ENCODE measurements at regions not wholly inside any gene's neighbourhood (a gene's known extent, or its start where the extent isn't known, plus 50 kb on each side); places are given as distances from the start of the nearest gene placed in this dataset.

DNA sequence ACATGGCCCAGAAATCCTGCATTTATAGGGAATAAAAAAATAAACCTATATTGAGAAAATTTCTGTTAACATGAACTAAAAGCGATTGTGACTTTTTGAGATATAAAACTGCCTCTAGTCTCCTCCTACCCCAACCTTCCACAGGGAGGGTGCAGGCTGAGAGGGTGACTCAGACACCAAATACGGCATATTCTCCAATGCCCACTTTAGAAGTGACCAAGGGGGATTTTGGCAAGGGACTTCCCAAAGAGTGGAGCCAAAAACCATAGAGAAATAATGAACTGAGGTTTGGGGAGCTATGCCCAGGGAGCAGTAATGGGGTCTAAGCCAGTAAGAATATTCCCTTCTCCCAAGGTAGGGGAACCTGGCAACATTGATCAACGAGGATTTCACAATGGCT lies 124.9 kb upstream of the ZC3H12C start:
- Histone ChIP-seq H3K4me3 (ENCODE audit: low read depth in 2 of 2, low read length in 1 of 2) (no peak overlapping the region), H3F3A (replicated peaks; ENCODE audit: insufficient read depth) (no peaks in the 10 kb centered on the region), H3K9ac (no peak overlapping the region), H2AFZ (ENCODE audit: low read depth) (no peak overlapping the region), H3K4me1 (ENCODE audit: control insufficient read depth in 1 of 2, insufficient read depth in 2 of 2, low read depth in 1 of 2, low read length in 1 of 2) (peaks cover 0 to 22% of the 10 kb centered on the region in 2 experiments; a peak in 1 of 4 replicates), H3K27me3 (ENCODE audit: insufficient read depth) (no peaks in the 10 kb centered on the region), H4K20me1 (ENCODE audit: insufficient read depth) (no peaks in the 10 kb centered on the region), H3K9me3 (no peaks in the 10 kb centered on the region), H3K36me3 (replicated peaks in 1 of 2; ENCODE audit: control insufficient read depth in 1 of 2, insufficient read depth in 2 of 2, low read length in 1 of 2) (no peaks in the 10 kb centered on the region), H3K27ac (ENCODE audit: low read depth in 2 of 2, low read length in 1 of 2) (no peak overlapping the region), H3K4me2 (no peak overlapping the region), H3K9me2 (no peaks in the 10 kb centered on the region), H3K79me2 (ENCODE audit: insufficient read depth) (no peaks in the 10 kb centered on the region)
- TF ChIP-seq ZBTB33 (IDR thresholded peaks at IDR 0.05; ENCODE audit: borderline replicate concordance, low read depth) (no peak), EP300 (IDR thresholded peaks at IDR 0.05; ENCODE audit: borderline replicate concordance in 1 of 2, low read depth in 1 of 2, low read length in 1 of 2) (no peak), ELF1 (IDR thresholded peaks at IDR 0.05) (no peak), RAD21 (IDR thresholded peaks at IDR 0.05; ENCODE audit: low read length) (no peak), RFX5 (IDR thresholded peaks at IDR 0.05; ENCODE audit: low read length) (no peak), GABPA (IDR thresholded peaks at IDR 0.05; ENCODE audit: low read depth) (no peak), RCOR1 (IDR thresholded peaks at IDR 0.05; ENCODE audit: low read length) (no peak), SIN3A (IDR thresholded peaks at IDR 0.05; ENCODE audit: borderline replicate concordance, low read depth, low read length) (no peak), POLR2AphosphoS5 (IDR thresholded peaks at IDR 0.05; ENCODE audit: low read depth, low read length) (no peak), JUND (IDR thresholded peaks at IDR 0.05) (no peak), YY1 (IDR thresholded peaks at IDR 0.05; ENCODE audit: low read depth) (no peak), NRF1 (IDR thresholded peaks at IDR 0.05; ENCODE audit: low read depth, low read length) (no peak), USF1 (IDR thresholded peaks at IDR 0.05; ENCODE audit: borderline replicate concordance, low read depth) (no peak), PBX3 (IDR thresholded peaks at IDR 0.05) (no peak), GATA2 (CRISPR knock-in tag; IDR thresholded peaks at IDR 0.05) (no peak), EZH2phosphoT487 (IDR thresholded peaks at IDR 0.05; ENCODE audit: borderline replicate concordance, low read depth) (no peak), MEF2A (IDR thresholded peaks at IDR 0.05; ENCODE audit: borderline replicate concordance, low read depth) (no peak), FOSL2 (IDR thresholded peaks at IDR 0.05; ENCODE audit: borderline replicate concordance, low read depth) (no peak)
- TF ChIP-seq, protein P1, sequence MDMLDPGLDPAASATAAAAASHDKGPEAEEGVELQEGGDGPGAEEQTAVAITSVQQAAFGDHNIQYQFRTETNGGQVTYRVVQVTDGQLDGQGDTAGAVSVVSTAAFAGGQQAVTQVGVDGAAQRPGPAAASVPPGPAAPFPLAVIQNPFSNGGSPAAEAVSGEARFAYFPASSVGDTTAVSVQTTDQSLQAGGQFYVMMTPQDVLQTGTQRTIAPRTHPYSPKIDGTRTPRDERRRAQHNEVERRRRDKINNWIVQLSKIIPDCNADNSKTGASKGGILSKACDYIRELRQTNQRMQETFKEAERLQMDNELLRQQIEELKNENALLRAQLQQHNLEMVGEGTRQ (IDR thresholded peaks at IDR 0.05; ENCODE audit: borderline replicate concordance, low read depth, low read length), result no peak
- TF ChIP-seq, protein P2, sequence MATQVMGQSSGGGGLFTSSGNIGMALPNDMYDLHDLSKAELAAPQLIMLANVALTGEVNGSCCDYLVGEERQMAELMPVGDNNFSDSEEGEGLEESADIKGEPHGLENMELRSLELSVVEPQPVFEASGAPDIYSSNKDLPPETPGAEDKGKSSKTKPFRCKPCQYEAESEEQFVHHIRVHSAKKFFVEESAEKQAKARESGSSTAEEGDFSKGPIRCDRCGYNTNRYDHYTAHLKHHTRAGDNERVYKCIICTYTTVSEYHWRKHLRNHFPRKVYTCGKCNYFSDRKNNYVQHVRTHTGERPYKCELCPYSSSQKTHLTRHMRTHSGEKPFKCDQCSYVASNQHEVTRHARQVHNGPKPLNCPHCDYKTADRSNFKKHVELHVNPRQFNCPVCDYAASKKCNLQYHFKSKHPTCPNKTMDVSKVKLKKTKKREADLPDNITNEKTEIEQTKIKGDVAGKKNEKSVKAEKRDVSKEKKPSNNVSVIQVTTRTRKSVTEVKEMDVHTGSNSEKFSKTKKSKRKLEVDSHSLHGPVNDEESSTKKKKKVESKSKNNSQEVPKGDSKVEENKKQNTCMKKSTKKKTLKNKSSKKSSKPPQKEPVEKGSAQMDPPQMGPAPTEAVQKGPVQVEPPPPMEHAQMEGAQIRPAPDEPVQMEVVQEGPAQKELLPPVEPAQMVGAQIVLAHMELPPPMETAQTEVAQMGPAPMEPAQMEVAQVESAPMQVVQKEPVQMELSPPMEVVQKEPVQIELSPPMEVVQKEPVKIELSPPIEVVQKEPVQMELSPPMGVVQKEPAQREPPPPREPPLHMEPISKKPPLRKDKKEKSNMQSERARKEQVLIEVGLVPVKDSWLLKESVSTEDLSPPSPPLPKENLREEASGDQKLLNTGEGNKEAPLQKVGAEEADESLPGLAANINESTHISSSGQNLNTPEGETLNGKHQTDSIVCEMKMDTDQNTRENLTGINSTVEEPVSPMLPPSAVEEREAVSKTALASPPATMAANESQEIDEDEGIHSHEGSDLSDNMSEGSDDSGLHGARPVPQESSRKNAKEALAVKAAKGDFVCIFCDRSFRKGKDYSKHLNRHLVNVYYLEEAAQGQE (IDR thresholded peaks at IDR 0.05; ENCODE audit: low read depth, low read length), result no peak
- CTCF ChIA-PET, result no interaction called here
- POLR2A ChIA-PET, result no interaction called here
- no peak for DNase-seq
- WGBS (ENCODE audit: low lambda C conversion rate), result 34% methylated on average over 3 of the region's 3 CpGs

All from SK-N-SH (cell line).